Lung (tissue), 11 donors: ENCODE measurements at regions not wholly inside any gene's neighbourhood (a gene's known extent, or its start where the extent isn't known, plus 50 kb on each side); places are given as distances from the start of the nearest gene placed in this dataset.

Source experiments
- ATAC-seq: fragments of 200-7000 bp; cut with Tn5 transposase; one replicate; pipeline ENCODE4 v1.9.1; 2020; ENCODE audit warnings: moderate number of reproducible peaks; ENCODE audit not compliant: insufficient read depth, low FRiP score
- DNase-seq, 3 donors: peaks; one replicate each; pipeline ENCODE4 v3.0.0-alpha.2; 2013 to 2017
- H3K27ac ChIP-seq, 2 donors: one replicate each; pipeline ENCODE4 v1.5.1; 2013; ENCODE audit warnings: mild to moderate bottlenecking in 2 of 2, moderate library complexity in 2 of 2, control low read depth in 1 of 2, inconsistent platforms in 1 of 2, low read depth in 1 of 2, low read length in 1 of 2
- H3K27me3 ChIP-seq, 3 donors: one replicate each; pipeline ENCODE4 v1.5.1; 2013; ENCODE audit warnings: low read length in 2 of 3; ENCODE audit not compliant: control insufficient read depth in 3 of 3, insufficient read depth in 3 of 3
- H3K36me3 ChIP-seq, 4 donors: one replicate each; pipeline ENCODE4 v1.5.1; 2013; ENCODE audit warnings: low read length in 4 of 4, mild to moderate bottlenecking in 1 of 4, moderate library complexity in 1 of 4; ENCODE audit not compliant: control insufficient read depth in 4 of 4, insufficient read depth in 4 of 4
- H3K4me1 ChIP-seq, 5 donors: one replicate each; pipeline ENCODE4 v1.5.1; 2013; ENCODE audit warnings: low read length in 5 of 5, mild to moderate bottlenecking in 2 of 5, moderate library complexity in 1 of 5; ENCODE audit not compliant: control insufficient read depth in 5 of 5, insufficient read depth in 5 of 5
- H3K4me3 ChIP-seq: one replicate; pipeline ENCODE4 v1.5.1; 2013; ENCODE audit warnings: mild to moderate bottlenecking, control low read depth, moderate library complexity
- H3K9ac ChIP-seq, 2 donors: one replicate each; pipeline ENCODE4 v1.5.1; 2013; ENCODE audit warnings: low read length in 2 of 2, control low read depth in 1 of 2; ENCODE audit not compliant: insufficient read depth in 1 of 2
- H3K9me3 ChIP-seq, 4 donors: one replicate each; pipeline ENCODE4 v1.5.1; 2013; ENCODE audit warnings: low read length in 3 of 4, mild to moderate bottlenecking in 1 of 4, moderate library complexity in 1 of 4; ENCODE audit not compliant: control insufficient read depth in 4 of 4, insufficient read depth in 3 of 4
- CTCF ChIP-seq: IDR thresholded peaks from 2 replicates; pipeline ENCODE4 v1.5.1; 2012; ENCODE audit warnings: mild to moderate bottlenecking; ENCODE audit errors: control extremely low read depth, extremely low read depth
- WGBS, 2 donors: extraction: QIAGEN DNeasy Blood & Tissue Kit; methylation state at CpG; one replicate each; pipeline ENCODE4 v1.1.7; 2013; 5-methylcytosine and 5-hydroxymethylcytosine counted together
- donor health status: control.
- donor health status: control.
- donor health status: Bipolar disorder and iron deficiency.
- donor health status: healthy.
- donor health status: DM: yes; HTN: yes; CAD: no.

DNA sequence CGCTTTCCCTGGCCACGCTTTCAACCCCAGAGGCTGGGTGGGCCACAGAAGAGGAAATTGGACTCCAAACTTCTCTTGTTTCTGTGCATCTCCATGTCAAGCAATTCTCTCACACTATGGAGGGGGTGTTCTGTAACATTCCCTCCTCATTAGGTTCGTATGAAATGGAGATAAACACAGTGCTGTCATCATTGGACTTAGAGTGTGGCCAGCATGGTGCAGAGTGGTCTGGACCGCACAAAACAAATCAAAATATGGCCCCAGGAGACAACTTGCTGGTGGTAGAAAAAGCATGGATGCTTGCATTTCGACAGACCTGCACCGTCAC, 655.2 kb downstream of the BNC2 start:
- 83 to 89% methylated on average over 6 of the region's 6 CpGs for WGBS, 2 donors
- no peak for TF ChIP-seq CTCF
- no peak for ATAC-seq

GRCh38 chr9:16217943-16218701, 652.3 kb downstream of the BNC2 start:
- no peak for ATAC-seq

More for the DNA sequence above, 655.2 kb downstream of the BNC2 start:
- Histone ChIP-seq H3K9me3 (no peaks in the 10 kb centered on the region), H3K36me3 (no peaks in the 10 kb centered on the region), H3K4me3 (no peak overlapping the region), H3K4me1 (peaks cover 0 to 47% (median 3%) of the 10 kb centered on the region in 5 donors), H3K9ac (no peak overlapping the region), H3K27ac (no peak overlapping the region), H3K27me3 (no peaks in the 10 kb centered on the region)
- DNase-seq: peak; percentile 39 to 92 (median 78)

GRCh38 chr9:16221366-16221765, 649.1 kb downstream of the BNC2 start:
- no peak overlapping the region for H3K9ac ChIP-seq
- DNase-seq (peak in 2 of 3 donors; percentile 46 to 58), ATAC-seq (no peak)
- H3K4me3 ChIP-seq: no peak overlapping the region
- TF ChIP-seq CTCF: no peak
- no peak overlapping the region for H3K27ac ChIP-seq
- 56% methylated on average over 6 of the region's 6 CpGs for WGBS, 2 donors
- H3K9me3 ChIP-seq: peaks cover 0 to 3% (median 0%) of the 10 kb centered on the region in 4 donors
- peaks cover 0 to 14% (median 4%) of the 10 kb centered on the region in 5 donors for H3K4me1 ChIP-seq
- no peaks in the 10 kb centered on the region for H3K36me3 ChIP-seq
- H3K27me3 ChIP-seq: no peaks in the 10 kb centered on the region

More at GRCh38 chr9:16217943-16218701, 652.3 kb downstream of the BNC2 start:
- no peak for DNase-seq
- H3K4me1 ChIP-seq: peaks cover 3 to 45% (median 6%) of the 10 kb centered on the region in 5 donors
- no peak overlapping the region for H3K9ac ChIP-seq
- WGBS, 2 donors: 89 to 92% methylated on average over 22 of the region's 22 CpGs
- H3K9me3 ChIP-seq: no peaks in the 10 kb centered on the region
- H3K4me3 ChIP-seq: no peak overlapping the region
- TF ChIP-seq CTCF: no peak
- H3K27ac ChIP-seq: no peak overlapping the region
- no peaks in the 10 kb centered on the region for H3K27me3 ChIP-seq
- H3K36me3 ChIP-seq: no peaks in the 10 kb centered on the region
